ENCODE measurements at regions not wholly inside any gene's neighbourhood (a gene's known extent, or its start where the extent isn't known, plus 50 kb on each side); places are given as distances from the start of the nearest gene placed in this dataset.
A peak's percentile ranks its signal among the peaks of the same experiment; 100 is the strongest.

DNA sequence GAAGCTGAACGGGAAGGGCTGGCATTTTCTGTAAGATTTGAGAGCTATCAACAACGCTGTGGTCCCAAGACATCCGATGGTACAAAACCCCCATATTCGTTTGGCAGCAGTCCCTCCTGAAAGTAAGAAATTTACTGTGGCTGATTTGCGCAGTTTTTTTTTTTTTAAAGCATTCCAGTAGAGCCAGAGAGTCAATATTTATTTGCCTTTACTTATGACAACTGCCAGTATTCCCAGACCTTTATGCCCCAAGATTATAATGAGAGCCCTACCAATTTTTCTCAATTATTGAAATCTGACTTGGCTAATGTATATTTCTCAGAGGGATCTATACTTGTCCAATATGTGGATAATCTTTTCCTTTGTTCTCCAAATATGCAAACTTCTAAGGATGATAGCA is 157.5 kb upstream of the SPIN4 start:
- Histone ChIP-seq H3K27ac (no peak overlapping the region), H3K4me1 (peaks cover 0 to 3% of the 10 kb centered on the region in 2 donors), H3K9me3 (no peaks in the 10 kb centered on the region), H3K27me3 (no peaks in the 10 kb centered on the region), H3K4me3 (no peak overlapping the region), H3K36me3 (no peaks in the 10 kb centered on the region)
- intact Hi-C loops (cut with DNase I; ENCODE audit: low total_unique reads) = no loop called here
- no peak for DNase-seq
- TF ChIP-seq POLR2A (IDR thresholded peaks at IDR 0.05) = no peak
- TF ChIP-seq, protein P1, sequence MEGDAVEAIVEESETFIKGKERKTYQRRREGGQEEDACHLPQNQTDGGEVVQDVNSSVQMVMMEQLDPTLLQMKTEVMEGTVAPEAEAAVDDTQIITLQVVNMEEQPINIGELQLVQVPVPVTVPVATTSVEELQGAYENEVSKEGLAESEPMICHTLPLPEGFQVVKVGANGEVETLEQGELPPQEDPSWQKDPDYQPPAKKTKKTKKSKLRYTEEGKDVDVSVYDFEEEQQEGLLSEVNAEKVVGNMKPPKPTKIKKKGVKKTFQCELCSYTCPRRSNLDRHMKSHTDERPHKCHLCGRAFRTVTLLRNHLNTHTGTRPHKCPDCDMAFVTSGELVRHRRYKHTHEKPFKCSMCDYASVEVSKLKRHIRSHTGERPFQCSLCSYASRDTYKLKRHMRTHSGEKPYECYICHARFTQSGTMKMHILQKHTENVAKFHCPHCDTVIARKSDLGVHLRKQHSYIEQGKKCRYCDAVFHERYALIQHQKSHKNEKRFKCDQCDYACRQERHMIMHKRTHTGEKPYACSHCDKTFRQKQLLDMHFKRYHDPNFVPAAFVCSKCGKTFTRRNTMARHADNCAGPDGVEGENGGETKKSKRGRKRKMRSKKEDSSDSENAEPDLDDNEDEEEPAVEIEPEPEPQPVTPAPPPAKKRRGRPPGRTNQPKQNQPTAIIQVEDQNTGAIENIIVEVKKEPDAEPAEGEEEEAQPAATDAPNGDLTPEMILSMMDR (IDR thresholded peaks at IDR 0.05) = no peak

DNA sequence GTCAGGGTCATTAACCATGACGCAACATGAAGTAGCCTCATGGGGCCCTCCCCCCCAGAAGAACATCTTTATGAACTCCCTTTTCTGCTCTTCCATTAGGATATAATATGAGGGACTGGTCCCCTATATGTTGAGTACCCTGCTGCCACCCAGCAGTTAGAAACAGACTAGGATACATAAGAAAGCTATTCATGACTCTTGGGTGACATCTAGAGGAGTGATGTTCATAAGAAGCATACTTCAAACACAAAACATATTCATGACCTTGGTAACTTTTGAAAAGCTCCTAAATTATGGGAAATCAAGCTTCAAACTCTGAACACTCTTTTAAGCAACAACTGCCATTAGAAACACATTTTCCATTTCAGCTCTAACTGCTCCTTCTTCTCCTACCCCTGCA is 155.2 kb upstream of the SPIN4 start:
- no peaks in the 10 kb centered on the region for H3K36me3 ChIP-seq
- H3K4me3 ChIP-seq = no peak overlapping the region
- no peaks in the 10 kb centered on the region for H3K4me1 ChIP-seq
- H3K9me3 ChIP-seq = no peaks in the 10 kb centered on the region
- TF ChIP-seq POLR2A (IDR thresholded peaks at IDR 0.05) = no peak
- TF ChIP-seq, protein P1 (IDR thresholded peaks at IDR 0.05) = peak in 2 of 4 experiments; percentile 11 to 12
- H3K27me3 ChIP-seq = no peaks in the 10 kb centered on the region
- intact Hi-C loops (cut with DNase I; ENCODE audit: low total_unique reads) = no loop called here
- no peak overlapping the region for H3K27ac ChIP-seq
- DNase-seq = no peak

DNA sequence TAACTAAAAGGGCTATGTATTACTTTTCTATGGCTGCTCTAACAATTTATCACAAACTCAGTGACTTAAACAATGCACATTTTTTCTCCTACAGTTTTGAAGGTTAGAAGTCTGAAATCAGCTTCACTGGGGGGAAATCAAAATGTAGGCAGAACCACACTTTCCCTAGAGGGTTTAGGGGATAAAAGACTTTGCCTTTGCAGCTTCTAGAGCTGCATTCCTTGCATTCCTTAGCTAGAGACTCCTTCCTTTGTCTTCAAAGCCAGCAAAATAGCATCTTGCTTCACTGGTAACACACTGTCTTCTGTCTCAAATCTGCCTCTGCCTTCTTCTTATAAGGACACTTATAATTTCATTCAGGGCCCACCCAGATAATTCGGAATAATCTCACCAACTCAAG is 152.4 kb upstream of the SPIN4 start:
- Histone ChIP-seq H3K27me3 (no peaks in the 10 kb centered on the region), H3K36me3 (no peaks in the 10 kb centered on the region), H3K9me3 (no peaks in the 10 kb centered on the region), H3K4me3 (no peak overlapping the region), H3K4me1 (no peaks in the 10 kb centered on the region), H3K27ac (no peak overlapping the region)
- DNase-seq = no peak
- TF ChIP-seq, protein P1 (IDR thresholded peaks at IDR 0.05) = no peak
- intact Hi-C loops (cut with DNase I; ENCODE audit: low total_unique reads) = no loop called here

DNA sequence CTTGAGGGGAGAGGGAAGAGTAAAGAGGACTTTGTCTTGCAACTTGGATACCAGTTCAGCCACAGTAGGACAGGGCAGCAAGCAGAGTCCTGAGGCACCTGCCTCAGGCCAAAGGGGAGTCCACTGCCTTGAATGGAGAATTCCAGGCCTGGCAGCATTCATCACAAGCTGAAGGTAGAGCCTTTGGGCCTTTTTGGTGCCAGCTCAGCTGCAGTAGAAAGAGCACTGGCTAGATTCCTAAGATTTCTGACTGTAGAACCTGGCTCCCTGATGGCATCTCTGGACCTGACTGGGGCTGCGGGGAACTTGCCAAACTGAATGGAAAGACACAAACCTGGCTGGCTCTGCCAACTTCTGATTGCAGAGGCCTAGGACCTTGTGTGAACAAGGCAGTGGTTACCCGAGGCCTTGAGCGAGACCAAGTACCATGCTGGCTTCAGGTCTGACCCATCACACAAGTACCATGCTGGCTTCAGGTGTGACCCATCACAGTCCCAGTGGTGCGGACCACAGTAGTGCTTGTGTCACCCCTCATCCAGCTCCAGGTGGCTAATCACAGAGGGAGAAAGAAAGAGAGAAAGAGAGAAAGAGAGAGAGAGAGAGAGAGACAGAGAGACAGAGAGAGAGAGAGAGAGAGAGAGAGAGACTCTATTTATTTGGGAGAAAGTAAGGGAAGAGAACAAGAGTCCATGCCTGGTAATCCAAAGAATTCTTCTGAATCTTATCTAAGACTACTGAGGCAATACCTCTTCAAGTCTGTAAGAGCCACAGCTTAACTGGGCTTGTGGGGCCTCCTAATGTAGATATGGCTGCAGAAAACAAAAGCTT is 137.6 kb upstream of the SPIN4 start:
- TF ChIP-seq POLR2A (IDR thresholded peaks at IDR 0.05) = no peak
- TF ChIP-seq, protein P1 (IDR thresholded peaks at IDR 0.05) = no peak

DNA sequence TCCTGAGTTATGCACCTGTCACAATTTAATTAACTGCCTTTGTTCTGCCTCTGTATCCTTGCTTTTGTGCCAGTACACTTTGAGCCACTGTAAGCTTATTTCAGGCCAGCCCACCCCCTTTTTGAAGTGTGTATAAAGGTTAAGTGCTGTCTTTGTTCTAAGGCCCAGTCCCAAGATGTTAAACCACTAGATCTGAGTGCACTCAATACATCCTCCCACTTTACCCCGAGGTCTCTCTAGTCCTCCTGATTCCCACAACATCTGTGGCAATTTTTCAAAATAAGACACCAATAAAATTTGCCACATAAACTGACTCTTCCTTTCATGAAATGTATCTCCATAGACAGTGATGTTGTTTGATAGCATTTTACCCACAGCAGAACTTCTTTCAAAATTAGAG is 124.1 kb upstream of the SPIN4 start:
- Histone ChIP-seq H3K27me3 (no peaks in the 10 kb centered on the region), H3K27ac (no peak overlapping the region), H3K4me3 (no peak overlapping the region), H3K36me3 (no peaks in the 10 kb centered on the region), H3K9me3 (peaks cover 0 to 21% of the 10 kb centered on the region in 2 donors), H3K4me1 (no peaks in the 10 kb centered on the region)
- intact Hi-C loops (cut with DNase I; ENCODE audit: low total_unique reads) = no loop called here
- no peak for DNase-seq
- TF ChIP-seq, protein P1 (IDR thresholded peaks at IDR 0.05) = no peak
- TF ChIP-seq POLR2A (IDR thresholded peaks at IDR 0.05) = no peak

More for the DNA sequence above, 137.6 kb upstream of the SPIN4 start:
- H3K9me3 ChIP-seq = no peaks in the 10 kb centered on the region
- no peaks in the 10 kb centered on the region for H3K36me3 ChIP-seq
- intact Hi-C loops (cut with DNase I; ENCODE audit: low total_unique reads) = no loop called here
- no peak overlapping the region for H3K27ac ChIP-seq
- no peaks in the 10 kb centered on the region for H3K4me1 ChIP-seq
- H3K27me3 ChIP-seq = no peaks in the 10 kb centered on the region
- no peak overlapping the region for H3K4me3 ChIP-seq
- DNase-seq = no peak

Measured in uterus (tissue), 3 donors.